ENCODE measurements at regions not wholly inside any gene's neighbourhood (a gene's known extent, or its start where the extent isn't known, plus 50 kb on each side); places are given as distances from the start of the nearest gene placed in this dataset.

GRCh38 chr3:147736226-147736625 lies 327.1 kb downstream of the ZIC1 start:
- ATAC-seq (ENCODE audit: low FRiP score) (no peak), DNase-seq (ENCODE audit: low spot score) (no peak)
- TF ChIP-seq CTCF (IDR thresholded peaks at IDR 0.05) = no peak

GRCh38 chr3:147737376-147737775 lies 328.2 kb downstream of the ZIC1 start:
- DNase-seq (ENCODE audit: low spot score) (no peak), ATAC-seq (ENCODE audit: low FRiP score) (no peak)
- no peak for TF ChIP-seq CTCF (IDR thresholded peaks at IDR 0.05)

GRCh38 chr3:147740928-147741327 lies 331.8 kb downstream of the ZIC1 start:
- no peak for TF ChIP-seq CTCF (IDR thresholded peaks at IDR 0.05)
- ATAC-seq (ENCODE audit: low FRiP score) (no peak), DNase-seq (ENCODE audit: low spot score) (no peak)

GRCh38 chr3:147744967-147745366 lies 335.8 kb downstream of the ZIC1 start:
- no peak for DNase-seq (ENCODE audit: low spot score)
- no peak for TF ChIP-seq CTCF (IDR thresholded peaks at IDR 0.05)
- no peak for ATAC-seq (ENCODE audit: low FRiP score)

- TF ChIP-seq CTCF (IDR thresholded peaks at IDR 0.05) = no peak
- DNase-seq (ENCODE audit: low spot score) (no peak), ATAC-seq (ENCODE audit: low FRiP score) (no peak)
These were observed 346.1 kb downstream of the ZIC1 start for GRCh38 chr3:147755310-147755709.

- DNase-seq (ENCODE audit: low spot score) (no peak), ATAC-seq (ENCODE audit: low FRiP score) (no peak)
- TF ChIP-seq CTCF (IDR thresholded peaks at IDR 0.05) = no peak
These were observed 347.3 kb downstream of the ZIC1 start for GRCh38 chr3:147756476-147756875.

- DNase-seq (ENCODE audit: low spot score) = no peak
- ATAC-seq (ENCODE audit: low FRiP score) = no peak
- no peak for TF ChIP-seq CTCF (IDR thresholded peaks at IDR 0.05)
These were observed 348.7 kb downstream of the ZIC1 start for GRCh38 chr3:147757866-147758265.
